T1000 (cell line): ENCODE measurements at regions not wholly inside any gene's neighbourhood (a gene's known extent, or its start where the extent isn't known, plus 50 kb on each side); places are given as distances from the start of the nearest gene placed in this dataset.
"Not testable (repeated sequence)": the region's sequence is repeated elsewhere in the genome, so short reads cannot be mapped to it uniquely, and the experiment has no call there.

Source experiments
- DNase-seq: peaks from one replicate; lab custom pipeline; 2025; ENCODE audit warnings: mixed read lengths; lab: John Stamatoyannopoulos, UW

DNA sequence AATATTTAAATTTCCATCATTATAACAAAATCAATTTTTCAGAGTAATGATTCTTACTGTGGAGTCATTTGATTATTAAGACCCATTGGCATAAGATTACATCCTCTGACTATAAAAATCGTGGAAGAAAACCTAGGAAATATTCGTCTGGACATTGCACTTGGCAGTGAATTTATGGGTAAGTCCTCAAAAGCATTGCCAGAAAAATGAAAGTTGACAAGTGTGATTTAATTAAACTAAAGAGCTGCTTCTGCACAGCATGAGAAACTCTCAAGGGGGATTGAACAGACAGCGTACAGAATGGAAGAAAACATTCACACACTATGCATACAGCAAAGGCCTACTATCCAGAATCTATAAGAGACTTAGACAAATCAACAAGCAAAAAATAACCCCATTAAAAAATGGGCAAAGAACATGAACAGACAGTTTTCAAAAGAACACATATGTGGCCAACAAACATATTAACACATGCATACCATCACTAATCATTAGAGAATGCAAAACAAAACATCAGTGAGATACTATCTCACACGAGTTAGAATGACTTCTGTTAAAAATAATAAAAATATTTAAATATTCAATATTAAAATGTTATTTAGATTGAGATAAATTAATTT, 111.4 kb downstream of the CCDC74A start:
- not testable (repeated sequence) for DNase-seq

DNA sequence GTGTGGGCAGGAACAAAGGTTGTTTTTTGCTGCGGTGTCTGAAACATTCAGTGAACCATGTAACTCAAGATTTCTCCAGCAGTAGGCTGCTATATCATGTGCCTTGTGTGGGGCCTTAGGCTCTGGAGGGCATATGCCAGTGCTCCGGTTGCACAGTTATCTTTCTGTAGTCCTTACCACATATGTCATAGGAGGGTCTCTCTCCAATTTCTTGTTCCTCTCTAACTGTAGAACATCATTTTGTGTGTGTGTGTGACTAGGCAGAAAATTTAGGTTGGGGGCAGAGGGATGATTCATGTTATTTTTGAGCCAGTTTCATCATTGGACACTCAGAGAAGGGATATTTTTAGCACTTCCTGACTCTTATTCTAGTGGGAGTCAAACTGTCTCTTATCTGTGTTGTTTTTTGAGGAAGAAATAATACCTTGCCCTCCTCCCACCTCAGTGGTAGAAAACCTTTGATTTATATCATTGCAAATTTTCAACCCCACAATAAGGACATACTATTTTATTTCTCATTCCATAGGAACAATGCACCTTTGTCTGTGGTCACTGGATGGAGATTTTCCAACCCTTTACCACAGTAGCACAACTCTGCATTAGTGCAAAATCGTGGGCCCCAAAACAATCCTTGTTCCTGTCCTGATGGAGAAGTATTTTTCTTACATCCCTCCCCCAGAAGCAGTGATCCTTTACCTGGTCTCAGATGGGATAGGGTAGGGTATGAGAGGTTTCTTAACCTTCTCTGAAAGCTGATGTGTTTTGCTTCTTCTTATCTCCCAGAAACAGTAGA, 113.9 kb downstream of the CCDC74A start:
- DNase-seq: no peak

DNA sequence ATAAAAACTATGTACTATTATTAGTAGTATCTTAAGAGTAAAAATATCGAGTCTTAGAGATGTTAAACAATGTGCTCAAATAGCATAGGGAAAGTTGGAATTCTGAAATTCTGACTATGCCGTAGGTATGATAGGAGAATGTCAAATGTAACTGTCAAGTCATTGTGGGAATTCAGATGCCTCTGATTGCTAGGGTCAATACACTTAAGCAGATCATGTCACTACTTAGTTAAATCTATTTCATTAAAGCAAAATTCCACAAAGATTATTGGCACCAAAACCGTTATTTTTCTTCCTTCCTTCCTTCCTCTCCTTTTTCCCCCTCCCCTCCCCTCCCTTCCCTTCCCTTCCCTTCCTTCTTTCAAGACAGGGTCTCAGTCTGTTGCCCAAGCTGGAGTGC, 115.5 kb downstream of the CCDC74A start:
- DNase-seq: not testable (repeated sequence)

DNA sequence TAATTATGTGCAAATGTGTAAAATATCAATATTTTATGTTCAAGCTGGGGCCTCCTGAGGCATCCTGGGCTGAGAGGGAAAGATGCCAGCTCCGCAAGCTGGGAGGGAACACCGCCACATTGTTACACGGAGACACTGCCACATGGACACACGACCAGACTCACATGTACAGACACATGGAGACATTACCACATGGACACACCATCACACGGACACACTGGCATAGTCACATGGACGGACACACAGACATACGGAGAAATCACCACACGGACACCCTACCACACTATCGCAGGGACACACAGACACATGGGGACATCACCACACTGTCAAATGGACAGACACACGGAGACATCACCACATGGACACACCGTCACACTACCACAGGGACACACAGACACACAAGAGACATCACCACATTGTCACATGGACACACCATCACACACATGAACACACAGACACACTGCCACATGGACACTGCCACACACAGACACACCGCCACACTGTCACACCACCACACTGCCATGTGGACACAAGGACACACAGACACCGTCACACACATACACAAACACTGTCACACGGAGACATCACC, 117.6 kb downstream of the CCDC74A start:
- DNase-seq: no peak

DNA sequence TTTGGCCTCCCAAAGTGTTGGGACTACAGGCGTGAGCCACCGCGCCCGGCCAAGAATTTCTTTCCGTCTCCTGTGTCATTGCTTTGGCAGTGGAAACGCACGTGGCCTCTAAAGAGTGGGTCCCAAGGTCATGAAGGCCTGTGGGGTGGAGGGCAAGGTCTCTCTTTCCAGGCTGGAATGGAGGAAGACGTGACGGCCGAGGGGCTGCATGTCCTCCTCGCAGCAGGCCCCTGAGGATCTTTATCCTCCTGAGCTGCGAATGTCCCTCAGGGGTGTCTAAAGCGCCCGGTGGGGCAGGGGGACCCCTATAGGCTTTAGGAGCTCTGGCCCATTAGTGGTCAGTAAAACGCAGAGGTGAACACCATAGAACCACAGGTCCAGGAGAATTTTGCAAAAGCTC, 118.5 kb downstream of the CCDC74A start:
- not testable (repeated sequence) for DNase-seq

DNA sequence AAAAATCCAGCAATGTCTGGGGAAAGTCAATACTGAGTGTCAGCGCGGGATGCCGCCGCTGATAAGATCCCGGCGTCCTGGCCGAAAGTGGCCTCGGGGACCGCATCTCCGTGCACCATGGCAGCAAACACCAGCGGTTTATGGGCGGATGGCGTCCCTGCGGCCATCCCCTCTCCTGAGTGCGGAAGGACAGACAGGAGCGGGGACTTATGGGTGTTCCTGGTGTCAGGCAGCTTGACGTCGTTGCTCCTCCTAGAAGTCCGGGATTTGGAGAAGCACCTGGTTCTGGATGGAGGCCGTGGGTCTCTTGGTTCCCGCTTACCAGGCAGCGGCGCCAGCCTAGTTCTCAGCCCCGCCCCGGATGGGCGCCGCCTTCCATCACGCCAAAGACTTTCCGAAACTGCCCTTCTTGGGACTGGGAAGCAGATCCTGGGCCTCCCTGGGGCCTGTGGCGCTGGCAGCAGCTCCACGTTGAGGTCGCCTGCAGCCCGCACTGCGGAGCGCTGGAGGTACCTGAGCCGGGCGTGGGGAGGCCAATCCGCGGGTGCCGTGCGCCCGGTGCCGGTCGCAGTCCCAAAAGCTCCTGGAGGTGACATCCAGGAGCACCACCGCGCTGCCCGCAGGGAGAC, 119.1 kb downstream of the CCDC74A start:
- DNase-seq: no peak

DNA sequence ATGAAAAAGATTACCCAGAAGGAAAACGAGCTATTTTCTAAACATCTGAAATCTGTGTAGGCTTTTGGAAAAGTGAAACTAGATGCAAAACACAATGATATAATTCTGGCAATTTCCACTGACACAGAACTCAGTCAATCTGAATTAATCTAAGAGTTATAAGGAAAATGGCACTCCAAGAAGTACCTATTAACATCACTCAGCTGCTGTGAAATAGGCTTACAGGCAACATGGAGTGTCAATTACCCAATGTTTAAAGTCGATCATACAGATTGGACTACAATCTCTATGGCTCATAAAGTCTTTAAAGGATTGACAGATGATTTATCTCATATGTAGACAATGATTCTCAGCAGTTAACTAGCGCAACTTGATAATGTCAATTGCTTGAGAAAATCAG, 120.9 kb downstream of the CCDC74A start:
- DNase-seq: not testable (repeated sequence)

DNA sequence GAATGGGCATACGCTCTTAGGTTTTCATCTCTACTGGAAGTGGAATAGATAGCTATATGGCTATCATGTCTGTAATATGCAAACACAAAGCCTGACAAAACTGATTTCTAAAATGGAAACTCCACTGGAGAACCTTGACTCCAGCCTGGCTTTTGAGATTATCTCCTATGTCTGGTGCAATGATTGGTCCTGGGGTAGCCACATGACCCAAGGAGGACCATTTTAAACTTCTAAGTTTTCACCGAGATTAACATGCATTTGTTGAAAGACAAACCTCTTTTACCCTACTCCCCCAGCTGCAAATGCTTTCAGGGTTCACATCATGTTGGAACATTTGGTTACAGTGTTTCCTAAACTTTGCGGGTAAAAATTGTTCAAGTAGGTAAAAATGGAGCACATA, 124.6 kb downstream of the CCDC74A start:
- DNase-seq: not testable (repeated sequence)

DNA sequence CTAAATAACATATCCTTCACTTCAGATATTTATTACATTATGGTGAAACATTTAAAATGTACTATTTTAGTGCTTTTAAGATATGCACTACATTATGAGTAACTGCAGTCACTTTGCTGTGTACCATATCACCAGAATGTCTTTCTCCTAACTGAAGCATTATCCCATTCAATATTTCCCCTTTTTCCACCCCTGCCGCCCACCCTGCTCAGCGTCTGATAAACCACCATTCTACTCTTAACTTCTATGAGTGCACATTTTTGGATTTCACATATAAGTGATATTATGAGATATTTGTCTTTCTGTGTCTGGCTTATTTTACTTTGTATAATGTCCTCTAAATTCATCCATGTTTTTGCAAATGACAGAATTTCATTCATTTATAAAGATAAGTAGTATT, 126.4 kb downstream of the CCDC74A start:
- DNase-seq: not testable (repeated sequence)

DNA sequence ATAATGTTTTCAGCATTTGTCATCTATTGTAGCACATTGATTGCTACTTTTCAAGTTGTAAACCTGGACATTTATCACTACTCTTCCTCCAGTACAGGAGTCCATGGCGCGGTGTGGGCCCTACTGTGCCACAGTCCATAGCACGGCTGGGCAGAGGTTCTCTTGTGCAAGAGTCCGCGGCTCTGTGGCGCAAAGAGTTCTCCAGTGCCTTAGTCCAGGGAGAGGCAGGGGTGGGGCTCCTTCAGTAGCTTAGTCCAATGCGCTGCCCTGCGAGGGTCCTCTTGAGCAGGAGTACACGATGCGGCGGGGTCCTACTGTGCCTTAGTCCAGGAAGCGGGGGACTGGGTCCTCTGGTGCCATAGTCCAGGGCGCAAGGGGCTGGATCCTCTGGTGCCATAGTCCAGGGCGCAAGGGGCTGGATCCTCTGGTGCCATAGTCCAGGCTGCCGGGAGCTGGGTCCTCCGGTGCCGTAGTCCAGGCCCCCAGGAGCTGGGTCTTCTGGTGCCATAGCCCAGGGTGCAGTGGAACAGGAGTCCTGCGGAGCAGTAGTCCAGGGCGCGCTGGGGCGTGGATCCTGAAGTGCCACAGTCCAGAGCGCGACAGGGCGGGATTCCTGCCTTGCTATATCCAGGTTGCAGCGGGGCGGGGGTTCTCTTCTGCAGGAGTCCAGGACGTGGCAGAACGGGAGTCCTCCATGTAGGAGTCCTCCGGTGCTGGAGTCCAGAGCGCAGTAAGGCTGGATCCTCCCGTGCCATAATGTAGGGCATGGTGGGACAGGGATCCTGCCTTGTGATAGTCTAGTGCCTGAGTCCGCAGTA, 129.3 kb downstream of the CCDC74A start:
- no peak for DNase-seq

DNA sequence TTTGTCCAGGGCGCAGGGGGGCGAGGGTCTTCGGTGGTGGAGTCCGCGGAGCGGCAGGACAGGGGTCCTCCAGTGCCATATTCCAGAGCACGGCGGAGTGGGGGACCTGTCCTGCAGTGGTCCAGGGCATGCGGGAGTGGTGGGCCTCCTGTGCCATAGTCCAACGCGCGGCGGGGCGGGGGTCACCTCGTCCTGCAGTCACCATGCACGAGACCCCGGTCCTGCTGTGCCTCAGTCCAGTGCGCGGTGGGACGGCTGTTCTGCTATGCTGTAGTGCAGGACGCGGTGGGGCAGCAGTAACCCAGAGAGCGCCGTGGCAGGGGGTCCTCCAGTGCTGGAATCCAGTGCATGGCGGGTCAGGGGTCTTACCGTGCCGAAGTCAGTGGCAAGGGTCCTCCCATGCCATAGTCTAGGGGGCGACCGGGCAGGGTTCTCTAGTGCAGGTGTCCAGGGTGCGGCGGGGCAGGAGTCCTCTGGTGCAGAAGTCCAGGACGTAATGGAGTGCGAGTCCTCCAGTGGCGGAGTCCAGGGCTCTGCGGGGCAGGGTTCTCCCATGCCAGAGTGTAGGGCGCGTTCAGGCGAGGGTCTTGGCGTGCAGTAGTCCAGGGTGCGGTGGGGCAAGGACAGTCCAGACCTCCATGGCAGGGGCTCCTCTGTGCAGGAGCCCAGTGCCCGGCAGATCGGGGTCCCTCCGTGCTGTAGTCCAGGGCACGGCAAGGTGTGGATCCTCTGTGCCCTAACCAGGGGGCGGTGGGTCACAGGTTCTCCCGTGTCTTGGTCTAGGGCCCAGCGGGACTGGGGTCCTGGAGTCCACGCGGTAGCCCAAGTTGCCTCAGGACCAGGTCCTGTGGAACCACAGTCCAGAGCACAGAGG, 130.4 kb downstream of the CCDC74A start:
- no peak for DNase-seq

DNA sequence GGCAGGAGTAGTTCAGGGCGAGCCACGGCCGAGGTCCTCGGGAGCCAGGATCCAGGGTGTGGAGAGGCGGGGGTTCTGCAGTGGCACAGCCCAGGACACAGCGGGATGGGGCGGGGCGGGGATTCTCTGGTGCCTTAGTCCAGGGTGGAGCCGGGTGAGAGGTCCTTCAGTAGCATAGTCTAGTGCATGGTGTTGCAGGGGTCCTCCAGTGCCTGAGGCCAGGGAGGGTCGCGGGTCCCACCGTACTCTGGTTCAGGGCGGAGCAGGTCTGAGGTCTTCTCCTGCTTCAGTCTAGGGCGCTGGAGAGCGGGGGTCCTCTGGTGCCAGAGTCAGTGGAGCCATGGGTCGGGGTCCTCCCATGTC, 131.1 kb downstream of the CCDC74A start:
- DNase-seq: no peak

DNA sequence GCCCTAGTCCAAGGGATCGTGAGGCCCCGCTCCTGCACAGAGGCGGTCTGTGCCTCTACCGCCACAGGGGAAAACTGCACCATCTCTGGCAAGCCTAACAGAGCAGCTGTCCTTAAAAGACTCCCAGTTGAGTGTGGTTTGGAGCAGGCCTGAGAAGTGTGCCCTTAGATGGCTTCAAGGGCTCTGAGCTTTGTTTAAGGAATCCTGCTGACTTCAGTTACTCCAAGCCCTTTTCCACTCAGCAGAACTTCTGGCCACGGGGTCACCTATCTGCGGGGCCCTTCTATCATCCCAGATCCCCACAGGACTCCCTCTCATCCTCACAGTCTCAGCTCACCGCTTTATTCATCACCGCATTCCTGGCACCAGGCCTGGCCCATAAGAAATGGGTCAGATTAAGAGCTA, 131.5 kb downstream of the CCDC74A start:
- no peak for DNase-seq

DNA sequence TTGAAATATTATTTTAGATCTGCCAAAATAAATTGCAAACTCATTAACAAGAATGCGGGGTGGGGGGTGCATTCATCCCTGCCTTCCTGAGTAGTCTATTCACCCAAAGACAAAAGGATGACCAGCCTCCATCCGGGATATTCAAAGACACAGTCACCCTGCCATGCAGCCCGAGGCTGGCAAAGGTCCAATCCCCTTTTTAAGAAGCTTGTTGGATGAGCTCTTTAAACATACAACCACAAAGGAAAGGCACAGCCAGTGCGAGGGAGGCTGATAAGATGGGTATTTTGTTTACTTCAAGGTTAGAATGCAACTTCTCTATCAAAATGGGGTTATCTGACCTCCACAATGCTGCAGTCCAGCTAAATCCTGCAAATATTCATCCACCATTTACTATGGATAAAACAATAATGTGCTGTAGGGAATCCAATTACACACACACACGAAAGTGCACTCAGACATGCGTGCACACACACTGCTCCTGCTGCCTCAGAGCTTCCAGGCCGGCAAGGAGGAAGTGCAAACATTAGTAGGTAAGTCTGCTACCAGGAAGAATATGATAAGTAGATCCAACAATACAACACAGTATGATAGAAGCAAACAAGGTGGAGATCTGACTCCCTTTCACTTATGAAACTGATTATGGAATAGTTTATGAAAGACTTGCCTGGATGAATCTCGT, 133.6 kb downstream of the CCDC74A start:
- not testable (repeated sequence) for DNase-seq

DNA sequence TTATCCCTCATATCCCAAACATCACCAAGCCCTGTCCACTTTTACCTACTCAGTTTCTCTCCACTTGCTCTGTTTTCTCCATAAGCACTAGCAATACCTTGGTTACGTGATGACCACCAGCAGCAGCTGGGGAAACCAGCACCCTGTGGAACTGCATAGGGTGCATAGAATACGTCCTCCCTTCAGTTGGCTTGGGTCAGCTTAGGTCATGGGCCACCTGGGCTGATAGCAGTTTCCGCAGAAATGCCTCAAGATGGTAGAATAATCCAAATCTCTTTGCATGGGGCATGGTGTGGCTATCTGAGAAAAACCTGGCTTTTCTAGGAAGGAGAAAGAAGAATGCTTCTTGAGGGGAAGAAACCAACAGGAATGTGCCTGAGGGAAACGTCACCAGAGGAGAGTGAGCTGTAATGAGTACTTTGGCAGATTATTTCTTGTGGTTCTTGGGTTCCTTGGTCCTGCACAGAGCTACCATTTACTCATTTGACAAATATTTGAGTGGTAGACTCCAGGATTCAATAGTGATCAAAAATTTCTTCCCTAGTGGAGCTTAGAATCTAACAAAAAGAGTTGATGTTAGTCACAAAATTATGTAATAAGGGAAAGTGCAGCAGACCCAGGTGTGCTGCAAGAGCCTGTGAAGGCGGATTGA, 134.3 kb downstream of the CCDC74A start:
- not testable (repeated sequence) for DNase-seq

DNA sequence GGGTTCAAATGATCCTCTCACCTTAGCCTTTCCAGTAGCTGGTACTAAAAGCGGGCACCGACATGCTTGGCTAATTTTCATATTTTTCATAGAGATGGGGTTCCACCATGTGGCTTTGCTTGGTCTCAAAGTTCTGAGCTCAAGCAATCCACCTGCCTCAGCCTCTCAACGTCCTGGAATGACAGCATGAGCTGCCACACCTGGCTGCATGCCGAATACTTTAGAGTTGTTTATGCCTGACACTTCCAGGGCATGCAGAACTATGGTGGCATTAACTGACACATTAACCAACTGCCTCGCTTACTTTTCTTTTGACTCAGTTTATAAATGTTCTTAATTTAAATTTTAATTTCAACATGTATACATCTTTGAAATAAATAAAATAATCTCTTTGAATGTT, 135.8 kb downstream of the CCDC74A start:
- DNase-seq: not testable (repeated sequence)

DNA sequence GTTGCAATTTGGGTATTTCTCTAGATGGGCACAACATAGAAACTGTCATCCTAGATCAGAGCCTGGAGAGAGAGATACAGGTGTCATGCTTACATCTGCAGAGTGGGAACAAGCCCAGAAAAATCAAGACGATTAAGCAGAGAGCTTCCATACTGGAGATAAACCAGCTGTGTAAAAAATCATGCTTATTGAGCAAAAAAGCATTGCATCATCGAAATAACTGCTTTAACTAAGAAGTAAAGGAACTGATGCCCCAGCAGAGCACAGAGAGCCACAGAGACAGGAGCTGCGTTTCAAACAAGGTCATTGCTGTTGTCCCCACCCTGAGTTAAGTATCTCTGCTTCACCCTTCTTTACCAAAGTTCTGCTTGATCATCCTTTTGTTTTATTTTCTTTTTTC, 138.0 kb downstream of the CCDC74A start:
- not testable (repeated sequence) for DNase-seq

DNA sequence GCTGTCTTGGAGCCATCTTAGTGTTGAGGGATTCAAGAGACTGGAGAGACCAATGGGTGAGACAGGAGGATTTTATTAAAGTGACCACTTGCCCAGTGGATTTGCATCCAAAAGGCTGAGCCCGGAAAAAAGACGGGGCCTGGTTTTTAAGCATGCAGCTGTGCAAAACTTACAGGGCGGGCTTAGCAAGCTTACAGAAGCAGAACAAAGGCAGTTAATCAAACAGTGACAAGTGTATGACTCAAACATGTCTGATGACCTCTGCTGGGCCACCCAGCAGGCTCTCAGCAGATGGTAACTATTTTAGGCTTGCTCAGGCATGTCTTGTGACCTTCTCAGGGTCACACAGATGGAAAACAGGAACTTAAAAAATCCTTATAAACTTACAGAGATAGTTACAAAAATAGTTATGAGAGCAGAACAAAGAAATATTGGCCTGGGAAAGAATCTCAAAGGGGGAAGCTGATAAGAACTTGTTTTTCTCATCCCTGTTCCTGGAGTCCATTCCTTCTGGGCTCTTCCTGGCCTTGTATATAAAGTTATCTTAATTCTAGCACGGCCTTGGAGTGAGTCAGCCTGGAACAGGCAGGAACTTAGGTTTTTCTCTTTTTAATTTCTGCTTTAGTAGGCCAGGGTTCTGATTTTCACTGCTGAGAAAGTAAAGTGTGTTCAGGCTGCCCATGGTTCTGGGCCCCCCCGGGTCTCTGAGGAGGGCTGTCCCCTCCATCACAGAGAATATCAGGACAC, 141.3 kb downstream of the CCDC74A start:
- DNase-seq: peak; percentile 53

DNA sequence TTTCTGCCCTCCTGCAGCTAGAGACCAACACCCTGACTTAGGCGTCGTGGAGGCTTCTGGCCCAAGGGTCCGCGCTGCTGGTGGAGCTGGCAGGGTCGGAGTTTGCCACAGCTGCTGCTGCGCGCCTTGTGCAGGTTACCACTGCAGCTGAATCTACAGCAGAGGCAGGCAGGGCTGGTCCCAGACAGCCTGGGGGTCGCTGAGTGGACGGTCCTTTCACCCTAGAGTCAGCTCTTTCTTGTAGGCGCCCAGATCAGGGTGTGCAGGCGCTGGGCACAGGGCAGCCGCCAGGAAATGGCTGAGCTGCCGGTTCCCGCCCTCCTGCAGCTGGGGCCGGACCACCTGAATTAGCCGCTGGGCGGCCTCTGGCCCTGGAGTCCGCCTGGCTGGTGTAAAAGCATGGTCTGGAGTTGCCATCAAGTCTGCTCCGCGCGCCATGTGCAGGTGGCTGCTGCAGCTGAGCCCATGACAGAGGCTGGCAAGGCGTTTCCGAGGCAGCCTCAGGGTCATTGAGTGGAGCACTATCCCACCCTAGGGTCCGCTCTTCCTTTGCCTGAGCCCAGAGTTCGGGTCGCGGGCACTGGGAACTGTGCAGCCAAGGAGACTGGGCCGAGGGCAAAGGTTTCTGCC, 144.3 kb downstream of the CCDC74A start:
- not testable (repeated sequence) for DNase-seq
